Uterus (tissue), 3 donors: ENCODE measurements at regions not wholly inside any gene's neighbourhood (a gene's known extent, or its start where the extent isn't known, plus 50 kb on each side); places are given as distances from the start of the nearest gene placed in this dataset.

Experiments used
- DNase-seq, 2 donors: peaks; one replicate each; pipeline ENCODE4 v3.0.0-alpha.2; 2019 to 2020
- H3K27ac ChIP-seq, 2 donors: fragments of 200-600 bp; sonication (generic); 1 replicate in 1 of 2; 2 replicates in 1 of 2; pipeline ENCODE4 v1.5.1; 2016 to 2018
- H3K27me3 ChIP-seq, 2 donors: fragments of 200-600 bp; sonication (generic); one replicate each; pipeline ENCODE4 v1.5.1; 2018 to 2019; ENCODE audit warnings: control low read depth in 1 of 2
- H3K36me3 ChIP-seq, 2 donors: fragments of 200-600 bp; sonication (generic); one replicate each; pipeline ENCODE4 v1.5.1; 2019; ENCODE audit warnings: control low read depth in 1 of 2
- H3K4me1 ChIP-seq, 2 donors: fragments of 200-600 bp; sonication (generic); one replicate each; pipeline ENCODE4 v1.5.1; 2018 to 2019; ENCODE audit warnings: control low read depth in 1 of 2
- H3K4me3 ChIP-seq, 2 donors: fragments of 200-600 bp; sonication (generic); 1 replicate in 1 of 2; 2 replicates in 1 of 2; pipeline ENCODE4 v1.5.1; 2018 to 2019; ENCODE audit warnings: mild to moderate bottlenecking in 1 of 2
- H3K9me3 ChIP-seq, 2 donors: fragments of 200-600 bp; sonication (generic); one replicate each; pipeline ENCODE4 v1.5.1; 2019; ENCODE audit warnings: control low read depth in 1 of 2
- CTCF ChIP-seq, 4 experiments: fragments of 200-600 bp in 2 of 4; fragments of 450-650 bp in 2 of 4; sonication (generic) in 2 of 4; IDR thresholded peaks; one replicate each; pipeline ENCODE4 v1.5.1; 2016 to 2019; ENCODE audit warnings: antibody characterized with exemption in 4 of 4, mild to moderate bottlenecking in 2 of 4, moderate library complexity in 1 of 4
- POLR2A ChIP-seq, 2 donors: fragments of 450-650 bp; IDR thresholded peaks; one replicate each; pipeline ENCODE4 v1.6.1; 2016; ENCODE audit warnings: antibody characterized with exemption in 2 of 2, mild to moderate bottlenecking in 1 of 2, moderate library complexity in 1 of 2
- intact Hi-C: fragments of 100-400 bp; cut with DNase I; formaldehyde crosslinking; loops from one replicate; pipeline ENCODE4 v1.15.1; 2023; ENCODE audit warnings: low total_unique reads
- donor health status: DM: yes; HTN: yes; CAD: no.

DNA sequence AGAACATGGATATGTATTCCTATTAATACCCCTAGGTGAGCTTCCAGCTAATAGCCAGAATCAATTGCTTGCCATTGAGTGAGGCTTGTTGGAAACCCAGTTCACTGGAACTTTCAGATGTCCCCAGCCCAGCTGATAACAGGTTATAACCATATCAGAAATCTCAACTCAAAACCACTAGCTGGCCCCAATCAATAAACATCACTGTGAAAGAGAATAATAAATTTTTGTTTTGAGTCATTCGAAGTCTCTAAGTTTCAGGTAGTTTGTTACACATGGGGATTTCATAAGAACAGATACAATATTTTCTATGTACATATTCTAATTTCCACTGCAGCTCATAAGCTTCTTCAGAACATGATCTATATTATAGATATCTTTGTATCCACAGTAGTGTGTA lies 162.9 kb upstream of the SNX7 start:
- TF ChIP-seq CTCF (IDR thresholded peaks at IDR 0.05), result no peak
- no peak for TF ChIP-seq POLR2A (IDR thresholded peaks at IDR 0.05)
- Histone ChIP-seq H3K27ac (no peak overlapping the region), H3K36me3 (no peaks in the 10 kb centered on the region), H3K4me3 (no peak overlapping the region), H3K27me3 (no peaks in the 10 kb centered on the region), H3K4me1 (no peaks in the 10 kb centered on the region), H3K9me3 (no peaks in the 10 kb centered on the region)
- no peak for DNase-seq
- intact Hi-C loops, result no loop called here

- H3K9me3 ChIP-seq, result no peaks in the 10 kb centered on the region
- H3K4me3 ChIP-seq, result no peak overlapping the region
- H3K27ac ChIP-seq, result no peak overlapping the region
- DNase-seq, result no peak
- no peak for TF ChIP-seq CTCF (IDR thresholded peaks at IDR 0.05)
- TF ChIP-seq POLR2A (IDR thresholded peaks at IDR 0.05), result no peak
- H3K27me3 ChIP-seq, result no peaks in the 10 kb centered on the region
- no peaks in the 10 kb centered on the region for H3K4me1 ChIP-seq
- intact Hi-C loops, result no loop called here
- no peaks in the 10 kb centered on the region for H3K36me3 ChIP-seq
Measured at GRCh38 chr1:98497497-98497896, 164.0 kb upstream of the SNX7 start.

DNA sequence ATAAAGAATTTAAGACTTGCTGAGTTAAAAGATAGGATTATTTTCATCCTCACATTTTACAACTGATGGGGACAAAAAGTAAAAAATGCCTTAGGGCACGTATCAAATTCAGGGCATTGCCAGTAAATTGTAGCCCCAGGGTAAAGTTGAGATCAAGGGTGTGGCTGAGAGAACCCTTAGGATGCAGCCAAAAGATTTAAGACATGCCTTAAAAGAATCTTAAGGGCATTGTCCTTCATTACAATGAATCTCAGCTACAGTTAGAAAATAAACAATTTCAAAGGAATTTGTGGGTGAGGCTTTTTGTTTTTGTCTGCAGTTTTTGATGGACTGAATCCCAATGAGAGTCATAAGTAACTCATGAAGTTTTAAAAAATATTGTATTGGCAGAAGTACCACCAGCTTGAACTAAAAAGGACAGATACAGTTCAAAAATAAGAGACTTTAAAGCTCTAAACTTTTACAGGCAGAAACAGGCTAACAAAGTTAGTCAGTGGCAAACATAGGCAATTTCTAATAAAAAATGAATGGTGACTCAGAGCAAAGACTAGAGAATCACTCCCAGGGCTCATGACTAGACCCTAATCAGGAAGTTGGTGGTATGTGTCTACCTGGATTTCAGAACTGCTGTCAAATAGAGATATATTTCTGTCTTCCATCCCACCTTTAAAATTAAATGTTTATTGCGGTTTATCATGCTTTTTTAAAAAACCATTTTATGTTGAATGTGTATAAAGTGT lies 165.1 kb upstream of the SNX7 start:
- Histone ChIP-seq H3K4me3 (no peak overlapping the region), H3K9me3 (no peaks in the 10 kb centered on the region), H3K27ac (no peak overlapping the region), H3K27me3 (no peaks in the 10 kb centered on the region), H3K36me3 (no peaks in the 10 kb centered on the region), H3K4me1 (no peaks in the 10 kb centered on the region)
- intact Hi-C loops, result no loop called here
- TF ChIP-seq CTCF (IDR thresholded peaks at IDR 0.05) (no peak), POLR2A (IDR thresholded peaks at IDR 0.05) (no peak)
- DNase-seq, result no peak

GRCh38 chr1:98493469-98493868 lies 168.1 kb upstream of the SNX7 start:
- Histone ChIP-seq H3K27ac (no peak overlapping the region), H3K4me3 (no peak overlapping the region), H3K9me3 (no peaks in the 10 kb centered on the region), H3K4me1 (no peaks in the 10 kb centered on the region), H3K27me3 (no peaks in the 10 kb centered on the region), H3K36me3 (no peaks in the 10 kb centered on the region)
- intact Hi-C loops, result no loop called here
- TF ChIP-seq POLR2A (IDR thresholded peaks at IDR 0.05) (no peak), CTCF (IDR thresholded peaks at IDR 0.05) (no peak)
- no peak for DNase-seq

DNA sequence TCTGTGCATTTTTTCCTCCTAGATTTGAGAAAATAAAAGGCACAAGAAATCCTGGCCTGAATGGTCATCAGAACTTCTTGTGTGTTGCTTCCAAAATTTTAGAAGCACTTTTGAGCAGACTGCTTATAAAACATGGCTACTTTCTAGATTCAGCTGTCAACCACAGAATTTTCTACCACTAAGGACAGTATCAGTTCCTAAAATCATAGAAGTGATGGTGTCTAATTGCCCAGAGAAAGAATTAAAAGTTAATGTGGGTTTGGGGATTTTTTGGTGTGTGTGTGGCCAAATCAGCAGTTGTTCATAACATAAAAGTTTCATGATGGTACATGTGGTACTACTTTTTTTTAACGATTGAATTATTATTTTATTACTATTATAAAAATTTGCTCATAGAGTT lies 171.4 kb upstream of the SNX7 start:
- Histone ChIP-seq H3K4me1 (no peaks in the 10 kb centered on the region), H3K4me3 (no peak overlapping the region), H3K9me3 (no peaks in the 10 kb centered on the region), H3K27me3 (no peaks in the 10 kb centered on the region), H3K36me3 (no peaks in the 10 kb centered on the region), H3K27ac (no peak overlapping the region)
- intact Hi-C loops, result no loop called here
- no peak for TF ChIP-seq POLR2A (IDR thresholded peaks at IDR 0.05)
- TF ChIP-seq CTCF (IDR thresholded peaks at IDR 0.05), result no peak
- DNase-seq, result no peak
